Stimulated activated CD4-positive, alpha-beta T cell treated with anti-CD3 and anti-CD28 coated beads, Interleukin-15, amount 100 ng/mL, for 1 hour (primary cell): ENCODE measurements at regions not wholly inside any gene's neighbourhood (a gene's known extent, or its start where the extent isn't known, plus 50 kb on each side); places are given as distances from the start of the nearest gene placed in this dataset.

ENCODE experiments used
- DNase-seq, 2 donors: peaks; one replicate each; pipeline ENCODE4 v3.0.0-alpha.2; 2020; ENCODE audit warnings: low read depth in 1 of 2, low spot score in 1 of 2

DNA sequence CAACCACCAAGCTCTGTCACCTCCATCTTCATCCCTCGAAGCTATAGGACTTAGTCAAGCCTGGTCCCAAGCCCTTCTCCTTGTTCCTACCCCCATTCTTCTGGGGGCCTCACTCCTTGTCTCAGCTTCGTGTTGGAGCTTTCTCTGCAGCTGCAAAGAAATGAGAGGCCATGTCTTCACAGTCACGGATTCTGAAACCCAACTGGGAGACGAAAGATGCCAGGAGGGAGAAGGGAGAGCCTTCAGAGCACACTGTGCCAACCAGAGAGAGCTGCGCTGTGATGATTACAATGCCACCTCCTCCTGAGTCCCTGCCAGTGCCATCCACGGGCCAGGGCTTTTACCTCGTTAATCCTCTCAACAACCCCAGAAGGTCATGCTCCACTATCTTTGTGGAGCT is 469.3 kb downstream of the TBC1D22A start:
- DNase-seq, result no peak

DNA sequence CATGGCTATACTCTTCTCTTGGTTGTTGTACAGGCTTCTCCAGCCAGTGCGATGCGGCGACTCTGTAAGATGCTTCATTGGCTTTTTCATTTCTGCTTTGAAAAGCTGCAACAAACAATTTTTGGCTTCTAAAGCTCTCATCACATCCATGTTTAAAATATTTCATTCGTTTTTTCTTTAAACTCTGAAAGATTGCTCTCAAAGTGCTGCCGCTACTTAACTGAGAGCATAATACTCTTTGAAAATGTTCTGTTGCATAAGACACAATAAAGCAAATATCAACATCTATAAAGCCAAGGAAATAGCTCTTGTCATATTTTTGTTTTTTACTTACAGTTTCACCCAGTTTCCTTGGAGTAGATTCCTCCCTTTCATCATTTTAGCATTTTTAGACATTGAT is 468.3 kb downstream of the TBC1D22A start:
- no peak for DNase-seq

DNA sequence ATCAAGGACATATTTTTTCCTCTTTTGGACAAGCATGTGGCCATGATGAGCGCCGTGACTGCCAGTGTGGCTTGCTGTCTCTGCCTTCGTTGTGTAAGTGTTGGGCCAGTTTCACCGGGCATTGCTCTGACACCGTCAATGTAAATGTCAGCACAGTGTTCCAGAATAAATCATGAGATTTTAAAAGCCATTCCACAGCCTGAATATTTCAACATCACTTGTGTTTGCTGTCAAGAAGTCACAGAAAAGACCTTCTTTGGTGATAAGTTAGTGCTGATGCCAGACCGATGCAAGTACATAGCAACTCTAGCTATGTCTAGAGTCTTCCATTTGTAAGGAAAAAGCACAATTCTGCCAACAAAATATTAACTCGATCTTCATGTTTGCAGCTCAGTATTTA is 467.8 kb downstream of the TBC1D22A start:
- no peak for DNase-seq

DNA sequence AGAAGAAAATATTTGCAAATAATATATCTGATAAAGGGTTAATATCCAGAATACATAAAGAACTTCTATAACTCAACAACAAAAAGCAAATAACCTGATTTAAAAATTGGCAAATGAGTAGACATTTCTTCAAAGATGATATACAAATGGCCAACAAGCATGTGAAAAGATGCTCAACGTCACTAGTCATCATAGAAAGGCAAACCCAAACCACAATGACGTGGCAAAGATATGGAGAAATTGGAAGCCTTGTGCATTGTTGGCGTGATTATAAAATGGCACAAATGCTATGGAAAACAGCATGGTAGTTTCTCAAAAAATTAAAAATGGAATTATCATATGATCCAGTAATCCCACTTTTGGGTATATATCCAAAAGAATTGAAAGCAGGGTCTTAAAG is 466.3 kb downstream of the TBC1D22A start:
- no peak for DNase-seq

DNA sequence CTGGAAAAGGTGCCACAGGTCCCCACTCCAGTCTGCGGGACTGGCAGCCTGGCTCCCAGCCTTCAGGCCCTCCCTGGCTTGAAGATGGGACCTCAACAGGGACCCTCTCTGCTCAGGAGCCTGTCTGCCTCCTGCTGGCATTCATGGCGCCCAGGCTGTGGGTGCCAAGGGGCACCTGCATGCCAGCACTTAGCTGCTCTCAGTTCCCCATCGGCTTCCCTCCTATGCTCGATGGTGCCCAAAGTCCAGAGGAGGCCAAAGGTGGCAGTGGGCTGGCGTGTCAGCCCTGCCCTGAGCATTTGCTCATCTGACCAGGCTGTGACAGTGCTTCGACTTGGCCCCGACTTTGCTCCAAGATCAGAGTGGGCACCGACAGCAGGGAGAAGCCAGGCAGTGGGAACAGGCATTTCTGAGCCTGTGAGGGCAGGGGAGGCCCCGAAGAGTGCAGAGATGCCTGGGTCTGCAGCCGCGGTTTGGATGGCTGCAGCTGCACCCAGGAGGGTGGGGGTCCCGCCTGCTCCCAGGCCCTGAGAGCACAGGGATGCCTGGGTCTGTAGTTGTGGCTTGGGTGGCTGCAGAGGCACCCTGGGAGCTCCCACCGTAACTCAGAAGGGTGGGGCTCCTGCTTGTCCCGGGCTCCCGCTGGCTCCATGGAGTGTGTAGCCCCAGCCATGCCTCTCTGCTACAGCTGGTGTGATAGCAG is 463.6 kb downstream of the TBC1D22A start:
- no peak for DNase-seq

DNA sequence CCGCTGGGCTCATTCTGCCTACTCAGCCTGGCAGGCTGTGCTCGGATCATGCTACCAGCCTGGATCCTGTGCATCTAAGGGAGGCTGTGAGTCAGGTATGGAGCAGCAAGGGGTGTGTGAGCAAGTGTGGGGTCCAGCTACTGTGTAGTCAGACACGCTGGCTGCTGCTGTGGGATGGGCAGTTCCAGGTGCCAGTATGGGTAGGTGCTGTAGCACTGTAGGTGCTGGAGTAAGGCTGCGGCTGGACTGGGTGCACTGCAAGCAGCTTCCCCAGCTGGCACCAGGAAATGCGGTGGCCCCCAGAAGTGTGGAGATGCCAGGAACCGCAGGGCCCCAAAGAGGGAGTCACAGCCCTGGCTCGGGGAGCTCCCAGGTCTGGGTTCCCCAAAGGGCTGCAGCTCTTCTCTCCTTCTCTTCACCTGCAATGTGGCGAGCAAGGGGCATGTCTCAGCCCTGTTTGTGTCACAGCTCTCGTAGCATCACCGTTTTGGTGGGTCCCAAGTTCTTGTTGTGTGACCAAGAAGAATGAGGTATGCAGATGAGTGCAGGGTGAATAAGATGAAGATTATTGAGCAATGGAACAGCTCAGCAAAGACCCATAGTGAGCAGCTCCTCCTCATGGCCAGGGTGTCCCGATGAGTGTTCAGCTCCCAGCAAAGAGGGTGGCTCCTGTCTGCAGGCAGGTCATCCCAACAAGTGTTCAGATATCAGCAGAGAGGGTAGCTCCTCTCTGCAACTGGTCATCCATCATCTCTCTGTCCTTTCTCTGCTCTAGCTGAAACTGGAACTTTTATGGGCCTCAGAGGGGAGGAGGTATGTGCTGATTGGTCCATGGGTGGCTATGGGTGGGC is 462.9 kb downstream of the TBC1D22A start:
- DNase-seq, result no peak
